Superior temporal gyrus (tissue), 1 donor: ENCODE measurements at regions not wholly inside any gene's neighbourhood (a gene's known extent, or its start where the extent isn't known, plus 50 kb on each side); places are given as distances from the start of the nearest gene placed in this dataset.
"Not testable (repeated sequence)": the region's sequence is repeated elsewhere in the genome, so short reads cannot be mapped to it uniquely, and the experiment has no call there.

Source experiments
- DNase-seq: peaks from one replicate; pipeline ENCODE4 v3.0.0-alpha.2; 2016; ENCODE audit errors: extremely low spot score

DNA sequence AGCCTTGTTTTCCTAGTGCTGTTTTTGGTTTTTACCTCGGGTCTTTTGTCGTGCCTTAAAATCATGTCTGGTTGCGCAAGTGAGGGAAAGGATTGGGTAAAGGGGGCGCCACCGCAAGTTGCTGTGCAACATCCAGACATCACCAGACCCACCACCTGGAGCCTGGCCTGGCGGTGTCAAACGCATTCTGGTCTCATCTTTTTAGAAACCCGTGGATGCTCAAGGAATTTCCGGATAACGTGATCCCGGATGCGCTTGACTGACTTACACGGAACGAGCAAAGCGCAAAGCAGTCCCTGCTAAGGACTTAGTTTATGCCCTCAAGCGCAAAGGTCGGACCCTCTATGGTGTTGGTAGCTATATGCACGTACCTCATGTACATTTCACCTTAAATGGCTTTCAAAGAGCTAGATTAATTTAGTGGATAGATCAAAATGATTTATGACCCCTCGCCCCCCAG lies 105.2 kb downstream of the OR2B2 start:
- peak; percentile 25 for DNase-seq

GRCh38 chr6:27805347-27805746 lies 106.8 kb downstream of the OR2B2 start:
- DNase-seq = no peak

DNA sequence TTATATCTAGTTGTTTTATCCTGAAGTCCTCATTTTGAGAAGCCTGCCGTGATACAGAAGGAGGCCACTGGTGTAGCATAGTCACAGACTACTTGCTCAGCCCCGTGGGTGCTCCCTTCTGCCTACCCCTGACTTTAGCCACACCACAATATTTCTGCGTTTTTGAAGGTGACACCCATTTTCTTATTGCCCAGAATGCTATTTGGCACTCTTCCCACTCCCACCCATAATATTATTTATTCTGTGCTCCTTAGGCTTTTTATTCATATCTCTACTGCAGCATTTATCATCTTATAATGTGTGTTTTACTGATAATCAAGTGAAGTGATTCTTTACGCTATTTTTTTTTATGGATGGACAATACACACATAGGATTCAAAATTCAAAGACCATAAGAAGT lies 107.3 kb downstream of the OR2B2 start:
- DNase-seq = no peak

DNA sequence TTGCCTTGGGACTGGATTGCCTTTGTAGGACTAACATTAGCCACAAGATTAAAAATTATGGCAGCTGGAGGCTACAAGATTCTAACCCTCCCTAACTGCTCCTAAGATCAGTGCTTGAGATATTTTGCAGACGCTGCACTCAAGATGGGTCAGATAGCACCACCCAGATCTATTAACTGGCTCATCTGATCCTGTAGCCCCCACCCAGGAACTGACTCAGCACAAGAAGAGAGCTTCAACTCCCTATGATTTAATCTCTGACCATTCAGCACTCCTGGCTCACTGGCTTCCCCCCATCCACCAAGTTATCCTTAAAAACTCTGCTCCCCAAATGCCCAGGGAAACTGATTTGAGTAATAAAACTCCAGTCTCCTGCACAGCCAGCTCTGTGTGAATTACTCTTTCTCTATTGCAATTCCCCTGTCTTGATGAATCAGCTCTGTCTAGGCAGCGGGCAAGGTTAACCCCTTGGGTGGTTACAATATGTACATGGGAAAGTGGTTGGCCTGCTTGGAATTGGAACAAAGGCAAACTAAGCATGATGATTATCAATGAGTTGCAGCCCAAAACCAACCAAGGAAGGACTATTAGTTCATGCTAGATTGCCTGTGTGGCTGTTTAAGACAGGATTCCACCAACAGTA lies 111.3 kb downstream of the OR2B2 start:
- no peak for DNase-seq

DNA sequence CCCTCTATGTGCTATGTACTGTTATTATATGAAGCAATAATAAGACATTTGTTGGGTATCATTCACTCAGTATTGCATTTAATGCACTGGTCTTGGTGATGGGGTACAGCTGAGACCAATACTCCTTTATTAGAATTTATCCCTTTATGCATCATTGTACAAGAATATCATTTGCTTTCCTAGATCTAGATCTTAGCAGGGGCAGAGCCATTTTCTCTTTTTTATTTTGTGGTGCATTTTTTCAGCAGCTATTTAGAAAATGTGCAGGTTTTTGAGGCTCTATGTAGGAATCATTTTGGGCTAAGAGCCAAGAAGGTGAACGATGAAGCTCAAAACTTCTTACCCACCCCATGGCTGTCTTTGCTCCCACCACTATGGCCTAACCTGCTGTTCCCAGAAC lies 114.2 kb downstream of the OR2B2 start:
- DNase-seq = no peak

- DNase-seq = not testable (repeated sequence)
These were observed 115.3 kb downstream of the OR2B2 start for GRCh38 chr6:27796736-27797481.

GRCh38 chr6:27795697-27796494 lies 116.3 kb downstream of the OR2B2 start:
- DNase-seq = peak; percentile 97

DNA sequence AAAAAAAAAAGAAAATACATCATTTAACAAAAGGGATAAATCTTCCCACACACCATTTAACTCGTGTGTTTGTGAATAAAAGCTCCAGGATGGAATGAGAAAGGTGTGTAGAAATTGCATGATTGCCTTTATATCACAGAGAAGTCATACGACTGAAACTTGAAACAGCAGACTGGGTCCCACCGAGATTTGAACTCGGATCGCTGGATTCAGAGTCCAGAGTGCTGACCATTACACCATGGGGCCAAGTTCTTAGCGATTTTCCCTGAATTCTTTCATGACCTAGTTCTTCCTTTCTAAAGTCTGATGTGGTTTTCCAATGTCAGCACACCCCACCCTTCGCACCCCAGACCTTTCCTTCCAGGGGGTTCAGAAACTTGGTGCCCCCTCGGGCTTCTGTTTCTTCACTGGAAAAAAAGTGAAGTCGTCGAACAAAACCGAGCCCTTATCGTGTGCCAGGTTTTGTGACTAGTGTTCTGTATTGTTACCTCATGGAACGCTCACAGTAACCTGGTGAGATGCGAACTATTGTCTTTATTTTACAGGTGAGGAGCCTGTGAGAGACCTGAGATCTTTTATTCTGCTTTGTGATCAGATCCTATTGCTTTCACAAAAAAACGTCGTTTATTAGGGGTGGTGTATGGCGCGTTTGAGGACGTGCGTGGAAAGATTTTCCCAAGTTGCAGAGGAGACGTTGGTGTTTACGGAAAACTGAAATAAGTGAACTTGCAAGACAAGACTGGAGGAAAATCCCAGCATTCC lies 120.8 kb downstream of the OR2B2 start:
- DNase-seq = peak; percentile 77

GRCh38 chr6:27788376-27788775 lies 123.8 kb downstream of the OR2B2 start:
- not testable (repeated sequence) for DNase-seq

DNA sequence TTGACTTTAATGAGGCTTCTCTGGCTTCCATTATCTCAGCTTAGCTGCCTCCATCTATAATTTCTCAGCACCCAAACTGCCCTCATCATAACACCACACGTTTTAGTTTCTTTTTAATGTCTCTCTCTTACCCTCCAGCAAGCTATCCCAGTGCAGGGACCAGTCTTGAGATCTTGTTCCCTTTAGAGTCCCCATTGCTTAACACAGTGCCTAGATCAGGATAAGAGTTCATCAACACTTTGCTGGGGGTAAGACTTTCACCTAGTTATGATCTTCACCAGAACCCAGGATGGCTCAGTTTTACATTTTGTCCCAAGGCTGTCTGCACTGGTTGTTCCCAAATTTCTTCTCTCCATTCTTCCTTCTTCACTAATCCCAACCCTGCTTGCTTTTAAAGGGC lies 126.1 kb downstream of the OR2B2 start:
- DNase-seq = no peak

- no peak for DNase-seq
These were observed 126.9 kb downstream of the OR2B2 start for GRCh38 chr6:27785294-27785693.

DNA sequence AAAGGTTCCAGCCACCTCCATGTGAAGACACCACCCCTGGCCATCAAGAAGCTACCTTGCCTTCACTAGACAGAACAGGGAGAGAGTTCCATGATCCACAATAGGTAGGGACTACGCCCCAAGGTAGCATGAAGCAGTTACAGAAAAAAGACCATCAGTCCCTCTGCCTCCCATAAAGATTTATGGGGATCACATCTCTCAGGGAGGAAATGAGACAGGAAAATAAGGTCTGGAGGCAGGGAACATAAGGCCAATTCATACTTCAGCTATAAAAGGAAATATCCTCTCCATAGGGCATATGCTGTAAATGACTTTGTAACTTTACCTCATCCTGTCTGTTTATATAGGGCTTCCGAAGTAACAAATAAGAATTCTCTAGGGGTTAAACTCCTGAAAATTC lies 129.4 kb downstream of the OR2B2 start:
- no peak for DNase-seq

- DNase-seq = no peak
These were observed 133.4 kb downstream of the OR2B2 start for GRCh38 chr6:27778625-27779417.

GRCh38 chr6:27777614-27778355 lies 134.4 kb downstream of the OR2B2 start:
- DNase-seq = no peak

DNA sequence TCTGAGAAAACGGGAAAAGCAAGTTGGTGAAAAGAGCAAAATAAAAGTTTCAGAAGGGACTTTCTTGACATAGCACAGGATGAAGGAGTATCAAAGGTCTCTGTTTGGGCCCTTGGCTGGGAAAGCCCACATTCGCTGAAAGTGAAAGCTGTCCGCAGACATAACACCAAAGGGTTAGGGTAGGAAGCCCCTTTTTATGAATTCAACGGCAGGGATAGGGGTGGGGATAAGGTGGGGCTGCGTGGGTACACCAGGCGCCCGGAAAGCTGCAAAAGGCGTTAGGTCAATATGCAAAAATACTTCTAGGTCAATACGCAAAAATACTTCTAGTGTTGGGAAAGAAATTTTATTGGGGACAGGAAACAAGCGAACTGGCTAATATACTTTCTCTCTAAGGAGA lies 135.1 kb downstream of the OR2B2 start:
- DNase-seq = no peak

DNA sequence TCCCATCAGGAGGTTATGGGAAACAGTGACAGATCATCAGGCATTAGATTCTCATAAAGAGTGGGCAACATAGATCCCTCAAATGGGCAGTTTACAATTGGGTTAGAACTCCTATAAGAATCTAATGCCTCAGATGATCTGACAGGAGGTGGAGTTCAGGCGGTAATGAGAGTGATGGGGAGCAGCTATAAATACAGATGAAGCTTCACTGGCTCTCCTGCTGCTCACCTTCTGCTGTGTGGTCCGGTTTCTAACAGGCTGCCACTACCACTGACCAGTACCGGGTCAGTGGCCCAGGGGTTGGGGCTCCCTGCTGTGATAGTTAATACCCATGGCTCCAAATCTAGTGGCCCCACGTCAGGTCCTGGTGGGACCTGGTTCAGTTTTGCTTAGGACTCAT lies 135.7 kb downstream of the OR2B2 start:
- no peak for DNase-seq

GRCh38 chr6:27775796-27776184 lies 136.4 kb downstream of the OR2B2 start:
- DNase-seq = no peak

DNA sequence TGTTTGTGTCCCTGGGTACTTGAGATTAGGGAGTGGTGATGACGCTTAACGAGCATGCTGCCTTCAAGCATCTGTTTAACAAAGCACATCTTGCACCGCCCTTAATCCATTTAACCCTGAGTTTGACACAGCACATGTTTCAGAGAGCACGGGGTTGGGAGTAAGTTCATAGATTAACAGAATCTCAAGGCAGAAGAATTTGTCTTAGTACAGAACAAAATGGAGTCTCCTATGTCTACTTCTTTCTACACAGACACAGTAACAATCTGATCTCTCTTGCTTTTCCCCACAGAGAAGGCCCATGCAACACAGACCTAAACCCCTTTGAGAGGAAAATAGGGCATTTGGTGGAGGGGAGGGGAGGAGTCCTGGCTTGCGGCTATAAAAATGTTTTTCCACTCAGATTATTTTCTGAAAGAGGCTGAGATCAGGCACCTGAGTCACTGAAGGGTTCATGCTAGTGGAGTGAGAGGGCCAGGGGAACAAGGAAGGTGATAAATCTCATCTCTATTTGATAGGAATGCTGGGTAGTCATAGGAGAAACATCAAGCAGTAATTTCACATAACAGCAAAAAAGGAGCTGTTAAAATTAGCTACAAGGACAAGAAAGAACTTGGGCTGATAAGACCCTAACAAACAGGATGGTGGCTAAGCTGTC lies 136.9 kb downstream of the OR2B2 start:
- not testable (repeated sequence) for DNase-seq

- DNase-seq = not testable (repeated sequence)
These were observed 138.0 kb downstream of the OR2B2 start for GRCh38 chr6:27774264-27774600.
